HG03469 (cell line): ENCODE measurements at regions not wholly inside any gene's neighbourhood (a gene's known extent, or its start where the extent isn't known, plus 50 kb on each side); places are given as distances from the start of the nearest gene placed in this dataset.

Source experiments
- ATAC-seq: cut with Tn5 transposase; IDR thresholded peaks from one replicate; pipeline ENCODE4 v1.9.1; 2021; ENCODE audit warnings: mild to moderate bottlenecking, moderate library complexity, moderate number of reproducible peaks; ENCODE audit not compliant: unreplicated experiment

DNA sequence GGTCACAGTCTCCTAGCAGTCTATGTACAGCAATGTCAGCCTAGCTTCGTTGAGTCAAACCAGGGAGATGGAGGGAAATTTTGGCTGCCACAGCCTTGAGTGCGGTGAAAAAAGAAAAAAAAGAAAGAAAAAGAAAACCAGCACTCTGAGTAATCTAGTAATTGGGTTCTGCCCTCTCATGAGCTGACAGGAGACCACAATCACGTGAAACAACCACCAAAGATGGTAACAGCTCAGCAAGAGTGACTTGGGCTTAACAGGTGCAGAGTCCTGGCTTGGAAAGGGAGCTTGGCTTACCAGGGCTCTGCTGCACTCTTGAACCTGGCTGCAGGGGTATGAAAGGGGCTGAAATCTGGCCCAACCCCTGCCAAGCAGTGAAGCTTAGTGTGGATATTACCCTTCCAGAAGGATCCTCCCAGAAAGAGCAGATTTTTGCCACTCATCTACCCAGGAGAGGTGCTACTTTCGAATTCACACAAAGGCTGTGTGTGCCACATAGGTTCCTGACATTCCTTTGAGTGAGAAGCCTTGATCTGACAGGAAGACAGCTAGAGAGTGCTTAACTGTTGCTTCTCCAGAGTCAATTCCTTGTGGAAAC lies 350.3 kb downstream of the PTTG2 start:
- ATAC-seq, result peak; percentile 85

DNA sequence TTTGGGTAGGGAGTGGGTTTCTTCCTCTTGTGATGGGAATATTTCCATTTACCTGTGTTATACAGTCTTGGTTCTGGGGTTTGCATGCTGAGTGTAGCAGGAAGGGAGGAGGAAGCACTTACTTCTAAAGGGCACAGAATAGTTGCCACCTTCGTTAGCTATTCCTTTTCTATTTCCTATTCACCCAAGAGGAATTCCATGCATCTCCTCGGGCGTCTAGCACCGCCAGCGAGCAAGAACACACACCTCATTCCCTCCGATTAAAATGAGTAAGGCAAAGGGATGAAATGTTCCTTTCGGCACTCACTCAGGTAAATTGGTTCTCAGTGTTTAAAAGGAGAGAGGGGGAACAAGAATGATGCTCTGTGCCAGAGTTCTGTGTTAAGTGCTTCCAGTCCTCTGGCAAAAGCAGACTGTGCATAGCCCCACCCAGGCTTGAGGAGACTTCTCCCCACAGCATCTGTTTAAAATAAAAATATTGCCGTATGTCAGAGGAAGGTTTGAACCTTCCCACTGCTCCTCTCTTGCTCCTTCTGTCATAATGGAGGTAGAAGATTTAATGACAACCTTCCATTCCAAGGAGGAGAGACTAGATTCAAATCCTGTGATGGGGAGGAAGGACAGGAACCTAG lies 351.4 kb downstream of the PTTG2 start:
- ATAC-seq, result no peak

DNA sequence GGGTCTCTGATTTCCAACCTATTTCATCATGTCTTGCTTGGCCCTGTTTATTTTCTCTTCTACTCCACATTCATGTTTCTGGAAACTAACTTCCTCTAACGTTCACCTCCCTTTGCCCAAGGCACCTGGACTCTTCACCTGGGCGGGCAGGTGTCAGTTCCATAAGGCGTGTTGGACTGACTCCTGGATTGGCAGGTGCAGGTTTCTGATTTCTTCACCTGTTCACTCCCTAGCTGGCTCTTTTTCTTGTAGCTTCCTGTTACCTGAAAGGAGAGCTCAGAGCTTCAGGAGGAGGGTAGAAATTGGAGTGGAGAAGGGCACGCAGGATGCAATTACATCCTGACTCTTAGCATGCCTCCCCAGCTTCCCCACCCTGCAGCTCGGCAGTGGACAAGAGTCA lies 350.8 kb upstream of the KLF3 start:
- ATAC-seq, result no peak

DNA sequence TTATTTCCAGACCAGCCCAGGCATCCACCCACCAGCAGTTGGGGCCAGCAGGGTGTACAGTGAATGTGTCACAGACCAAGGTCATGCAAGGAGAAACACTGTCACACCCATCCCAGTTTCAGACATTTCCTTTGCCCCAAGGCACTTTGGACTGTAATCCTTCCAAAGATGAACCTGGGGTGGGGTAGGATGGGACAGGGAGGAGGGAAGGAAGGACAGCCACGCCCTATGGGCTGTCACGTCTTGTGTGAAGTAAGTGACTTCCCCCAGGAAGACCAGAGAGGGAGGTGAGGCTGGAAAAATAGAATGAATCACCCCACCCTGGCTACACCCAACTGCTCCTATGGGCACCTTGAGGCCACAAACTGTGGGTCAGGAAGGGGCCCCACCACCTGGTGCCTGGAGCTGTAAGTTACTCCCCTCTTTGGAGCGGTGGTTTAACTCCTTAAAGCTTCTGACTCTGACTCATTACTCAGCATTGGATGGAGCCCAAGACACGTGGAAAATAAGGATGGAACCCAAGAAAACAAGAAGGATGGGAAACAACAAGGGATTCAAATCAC lies 349.9 kb upstream of the KLF3 start:
- no peak for ATAC-seq

DNA sequence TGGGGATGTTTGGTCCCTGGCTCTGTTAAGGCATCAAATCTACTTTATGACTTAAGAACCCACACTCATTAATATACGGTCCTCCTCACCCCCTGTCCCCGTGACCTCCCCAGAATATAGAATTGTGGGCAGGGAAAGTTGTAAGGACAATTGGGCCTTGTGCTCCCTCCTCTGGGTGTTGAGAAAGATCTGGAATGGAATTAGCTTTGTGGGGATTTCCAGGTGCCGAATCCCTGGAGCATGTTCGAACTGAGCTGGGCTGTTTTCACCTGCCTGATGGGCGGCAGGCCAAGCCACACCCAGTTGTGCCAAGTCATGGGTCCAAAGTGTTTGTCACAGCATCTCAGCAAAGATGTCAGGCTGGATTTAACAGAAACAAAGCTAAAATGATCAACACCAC lies 349.3 kb upstream of the KLF3 start:
- no peak for ATAC-seq

DNA sequence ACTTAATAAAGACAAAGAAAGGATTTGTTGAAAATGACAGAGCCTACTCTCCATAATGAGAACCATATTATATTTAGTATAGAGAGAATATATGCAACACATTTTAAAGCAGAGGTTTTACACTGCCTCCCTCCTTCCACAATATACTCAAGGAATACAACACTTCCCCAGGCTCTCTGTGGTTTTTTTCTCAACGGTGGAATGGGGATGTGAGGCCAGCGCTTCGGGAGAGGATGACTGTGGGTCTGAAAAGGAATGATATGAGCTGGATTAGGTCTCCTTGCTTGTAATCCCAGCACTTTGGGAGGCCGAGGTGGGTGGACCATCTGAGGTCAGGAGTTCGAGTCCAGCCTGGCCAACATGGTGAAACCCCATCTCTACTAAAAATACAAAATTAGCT lies 348.7 kb upstream of the KLF3 start:
- no peak for ATAC-seq

DNA sequence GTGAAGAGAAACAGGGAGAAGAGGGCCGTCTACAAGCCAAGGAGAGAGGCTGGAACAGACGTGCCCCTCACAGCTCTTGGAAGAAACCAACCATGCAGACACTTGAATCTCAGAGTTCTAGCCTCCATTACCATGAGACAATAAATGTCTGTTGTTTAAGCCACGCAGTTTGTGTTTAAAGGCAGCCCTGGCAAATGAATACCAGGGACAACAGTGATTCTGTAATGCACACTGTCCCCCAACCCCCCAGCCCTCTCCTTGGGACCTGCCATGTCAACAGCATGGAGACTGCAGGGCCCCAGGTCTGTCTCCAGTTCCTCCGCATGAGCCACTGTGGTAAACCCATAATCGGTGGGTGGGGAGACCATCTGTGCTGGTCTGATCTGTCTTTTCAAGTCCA lies 348.0 kb upstream of the KLF3 start:
- no peak for ATAC-seq

DNA sequence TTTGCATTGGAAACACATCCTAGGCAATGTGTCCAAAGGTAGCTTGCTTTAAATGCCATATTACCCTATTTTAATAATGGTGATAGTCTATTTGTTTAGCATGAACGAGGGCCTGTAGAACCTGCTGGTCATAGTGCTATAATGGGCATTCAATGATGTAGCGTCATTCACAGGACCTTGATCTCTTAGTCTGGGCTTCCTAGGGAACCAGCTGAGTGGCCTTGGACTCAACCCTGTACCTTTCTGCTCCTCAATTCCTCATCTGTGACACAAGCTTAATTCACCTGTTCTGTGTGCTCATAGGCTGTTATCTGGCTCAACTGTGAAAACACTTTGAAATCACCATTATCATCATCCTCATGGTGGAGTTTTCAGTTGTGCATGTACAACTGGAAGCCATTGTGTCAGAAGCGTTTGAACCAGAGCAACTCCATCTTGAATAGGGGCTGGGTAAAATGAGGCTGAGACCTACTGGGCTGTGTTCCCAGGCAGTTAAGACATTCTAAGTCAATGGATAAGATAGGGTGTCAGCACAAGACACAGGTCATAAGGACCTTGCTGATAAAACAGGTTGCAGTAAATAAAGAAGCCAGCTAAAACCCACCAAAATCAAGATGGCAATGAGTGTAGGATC lies 346.8 kb upstream of the KLF3 start:
- no peak for ATAC-seq

DNA sequence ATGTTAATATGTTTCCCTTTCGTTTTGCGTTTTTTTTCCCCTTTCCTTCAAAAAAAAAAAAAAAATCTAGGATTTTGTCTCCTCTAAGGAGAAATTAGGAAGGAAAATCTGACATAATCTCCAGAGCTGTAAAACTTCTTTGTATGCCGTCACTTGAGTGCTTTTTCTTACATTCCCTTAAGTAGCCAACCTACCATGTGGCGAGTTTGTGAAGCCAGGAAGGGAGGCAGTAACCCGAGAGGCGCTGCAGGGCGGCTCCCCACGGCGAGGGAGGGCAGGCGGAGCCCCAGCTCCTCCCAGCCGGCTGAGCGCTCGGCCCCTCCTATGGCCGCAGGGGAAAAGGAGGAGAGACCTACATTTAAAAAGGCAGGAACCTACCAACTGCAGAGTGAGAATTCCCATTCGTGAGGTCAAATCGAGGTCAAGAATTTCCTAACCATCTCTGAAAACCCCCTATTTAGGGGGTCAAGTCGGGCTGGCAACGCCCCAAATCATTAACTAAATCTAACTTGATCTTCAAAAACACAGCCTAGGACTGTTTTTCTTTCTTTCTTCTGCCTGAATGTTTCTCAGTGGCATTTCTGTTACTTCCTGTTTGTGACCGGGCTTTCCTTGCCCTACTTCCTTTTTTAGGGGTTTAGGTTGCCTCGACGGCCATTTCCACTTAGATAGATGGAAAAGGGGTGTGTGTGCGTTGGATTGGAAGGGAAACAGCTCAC lies 345.1 kb upstream of the KLF3 start:
- ATAC-seq, result peak; percentile 63

DNA sequence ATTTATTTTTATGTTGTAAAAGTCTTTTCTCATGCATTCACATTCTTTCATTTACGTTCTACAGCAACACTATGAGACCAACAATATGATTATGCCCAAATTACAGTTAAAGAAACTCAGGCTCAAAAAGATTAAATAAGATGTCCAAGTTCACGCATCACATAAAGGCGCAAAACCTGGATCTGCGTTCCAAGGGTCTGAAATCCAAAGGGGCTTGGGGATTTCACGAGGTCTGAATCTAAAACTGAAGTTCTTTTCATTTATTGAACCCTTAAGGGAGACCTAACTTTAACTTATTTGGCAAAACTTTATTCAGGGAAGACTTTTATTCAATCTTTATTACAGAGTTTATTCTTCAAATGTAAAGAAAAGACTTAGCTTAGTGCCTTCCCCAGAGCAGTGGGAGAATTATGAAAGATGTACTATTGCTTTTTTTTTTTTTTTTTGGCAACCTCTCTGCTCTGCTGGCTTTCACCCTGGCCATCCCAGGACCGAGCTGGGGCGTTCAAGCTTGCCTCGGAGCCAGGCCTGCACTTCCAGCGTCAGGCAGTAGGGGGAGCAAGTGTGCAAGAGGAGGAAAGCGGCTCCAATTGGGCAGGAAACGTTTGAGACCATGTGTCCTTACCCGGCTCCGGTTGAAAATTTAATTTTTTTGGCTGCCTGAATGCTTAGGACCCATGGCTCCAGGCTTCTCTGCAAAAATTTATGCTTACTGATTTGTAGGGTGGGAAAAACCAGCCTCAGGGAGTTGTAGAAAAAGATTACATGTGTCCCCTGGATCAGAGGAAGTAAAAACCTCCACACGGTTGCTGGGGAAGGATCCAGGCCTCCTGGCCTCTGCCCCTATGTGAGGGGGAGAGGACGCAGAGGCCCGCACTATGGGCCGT lies 344.3 kb upstream of the KLF3 start:
- ATAC-seq, result no peak

DNA sequence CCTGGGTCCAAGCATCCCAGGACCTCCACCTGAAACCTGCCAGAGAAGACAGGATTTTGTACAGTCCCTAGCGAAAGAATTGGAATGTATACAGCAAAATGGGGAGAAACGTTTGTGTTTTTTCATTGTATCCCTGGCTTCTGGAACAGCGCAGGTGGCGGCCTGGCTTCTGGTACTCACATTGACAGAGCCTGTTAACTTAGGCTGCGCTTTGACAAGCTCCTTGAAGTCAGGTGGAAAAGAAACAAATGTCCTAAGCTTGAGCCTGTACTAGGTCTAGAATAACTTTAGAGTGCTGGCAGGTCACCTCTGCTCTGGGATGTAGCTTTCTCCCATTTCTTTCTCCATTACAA lies 343.7 kb upstream of the KLF3 start:
- ATAC-seq, result no peak

DNA sequence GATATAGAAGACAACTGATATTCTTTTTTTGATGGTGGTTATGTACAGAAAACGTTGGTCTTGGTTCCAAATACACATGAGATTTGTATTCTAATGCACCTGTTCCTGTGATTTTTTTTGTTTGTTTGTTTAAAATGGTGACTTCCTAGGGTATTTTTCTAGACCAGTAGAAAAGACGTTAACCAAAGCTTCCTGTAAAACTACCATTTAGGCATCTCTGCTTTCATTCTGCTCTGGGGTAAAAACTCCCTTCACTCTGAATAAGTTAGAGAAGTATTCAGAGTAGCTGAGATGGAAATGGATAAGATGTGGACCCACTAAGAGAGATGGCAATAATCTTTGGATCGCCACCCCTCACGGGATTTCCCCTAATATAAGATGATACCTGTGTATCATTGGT lies 343.2 kb upstream of the KLF3 start:
- no peak for ATAC-seq

DNA sequence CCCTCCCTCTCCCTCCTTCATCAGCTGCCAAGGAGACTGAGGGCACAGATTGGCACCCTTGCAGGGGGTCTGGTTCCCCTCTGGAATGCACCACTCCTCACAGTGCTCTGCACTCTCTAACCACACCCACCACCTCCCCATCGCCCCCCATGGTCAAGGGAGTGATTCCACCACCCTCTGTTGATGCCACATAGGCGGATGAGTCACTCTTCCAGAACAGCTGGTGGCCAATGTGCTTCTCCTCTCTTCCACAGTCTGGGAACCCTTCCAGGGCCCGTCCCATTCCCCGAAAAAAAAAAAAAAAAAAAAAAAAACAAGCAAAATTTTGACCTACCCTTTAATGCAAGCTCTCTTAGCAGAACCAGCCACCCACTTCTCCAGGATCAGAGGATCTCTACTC lies 341.3 kb upstream of the KLF3 start:
- no peak for ATAC-seq

DNA sequence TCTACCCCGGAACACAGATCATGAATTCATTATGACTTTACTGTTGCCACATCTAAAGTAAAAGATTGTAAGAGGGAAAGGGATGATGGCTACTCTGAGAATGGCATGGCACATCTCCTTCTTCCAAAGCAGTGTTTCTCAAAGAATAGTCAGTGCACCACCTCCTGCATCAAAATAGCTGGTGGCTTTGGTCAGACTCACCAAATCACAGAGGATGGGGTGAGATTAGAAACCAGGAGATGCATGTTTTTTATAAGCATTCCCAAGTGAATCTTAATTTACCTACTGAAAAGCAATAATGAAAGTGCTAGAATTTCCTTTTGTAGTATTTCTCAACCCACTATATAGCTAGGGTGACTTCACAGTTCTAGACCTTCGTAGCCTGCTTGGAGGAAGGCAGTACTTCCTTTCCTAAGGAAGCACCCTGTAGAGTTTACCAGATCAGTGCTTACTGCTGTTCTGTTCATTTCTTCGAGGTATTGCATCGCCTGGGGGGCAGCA lies 340.8 kb upstream of the KLF3 start:
- ATAC-seq, result no peak

DNA sequence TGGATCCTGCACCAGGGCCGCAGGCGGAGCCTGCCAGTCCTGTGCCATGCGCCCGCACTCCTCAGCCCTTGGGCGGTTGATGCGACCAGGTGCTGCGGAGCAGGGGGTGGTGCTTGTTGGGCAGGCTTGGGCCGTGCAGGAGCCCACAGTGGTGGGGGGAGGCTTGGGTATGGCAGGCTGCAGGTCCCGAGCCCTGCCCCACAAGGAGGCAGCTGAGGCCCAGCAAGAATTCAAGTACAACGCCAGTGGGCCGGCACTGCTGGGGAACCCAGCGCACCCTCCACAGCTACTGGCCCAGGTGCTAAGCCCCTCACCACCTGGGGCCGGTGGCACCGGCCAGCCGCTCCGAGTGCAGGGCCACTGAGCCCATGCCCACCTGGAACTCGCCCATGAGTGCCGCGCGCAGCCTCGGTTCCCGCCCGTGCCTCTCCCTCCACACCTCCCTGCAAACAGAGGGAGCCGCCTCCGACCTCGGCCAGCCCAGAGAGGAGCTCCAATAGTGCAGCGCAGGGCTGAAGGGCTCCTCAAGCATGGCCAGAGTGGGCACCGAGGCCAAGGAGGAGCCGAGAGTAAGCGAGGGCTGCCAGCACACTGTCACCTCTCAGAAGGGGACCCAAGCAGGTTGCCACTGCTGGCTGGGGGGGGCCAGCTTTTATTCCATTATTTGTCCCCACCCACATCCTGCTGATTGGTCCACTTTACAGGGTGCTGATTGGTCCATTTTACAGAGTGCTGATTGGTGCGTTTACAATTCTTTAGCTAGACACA lies 339.0 kb upstream of the KLF3 start:
- ATAC-seq, result no peak

DNA sequence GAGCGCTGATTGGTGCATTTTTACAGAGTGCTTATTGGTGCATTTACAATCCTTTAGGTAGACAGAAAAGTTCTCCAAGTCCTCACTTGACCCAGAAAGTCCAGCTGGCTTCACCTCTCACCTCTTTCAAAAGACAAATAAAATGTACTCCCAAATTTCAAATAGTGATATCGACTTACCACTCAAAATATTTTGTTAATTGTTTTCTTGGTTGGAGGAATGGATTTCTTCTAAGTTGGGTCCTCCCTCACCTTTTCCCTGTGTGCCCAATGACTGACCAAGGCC lies 338.4 kb upstream of the KLF3 start:
- no peak for ATAC-seq

DNA sequence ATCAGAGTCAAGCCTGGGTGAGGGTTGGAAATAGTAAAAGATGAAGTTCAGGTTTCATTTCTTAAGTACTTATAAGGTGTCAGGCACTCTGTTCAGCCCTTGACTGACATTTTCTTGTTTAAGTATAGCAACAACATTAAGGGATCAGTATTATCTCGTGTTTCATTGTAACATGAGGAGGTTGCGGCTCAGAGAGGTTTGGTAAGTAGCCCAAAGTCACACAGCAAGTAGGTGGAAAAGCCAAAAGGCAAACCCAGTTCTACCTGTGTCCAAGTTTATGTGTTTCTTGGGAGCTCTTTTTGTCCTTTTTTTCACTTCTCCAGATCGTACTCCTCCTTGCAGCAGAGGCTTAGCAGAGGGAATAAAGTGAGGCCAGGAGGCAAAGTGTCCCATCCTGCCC lies 337.5 kb upstream of the KLF3 start:
- ATAC-seq, result no peak

DNA sequence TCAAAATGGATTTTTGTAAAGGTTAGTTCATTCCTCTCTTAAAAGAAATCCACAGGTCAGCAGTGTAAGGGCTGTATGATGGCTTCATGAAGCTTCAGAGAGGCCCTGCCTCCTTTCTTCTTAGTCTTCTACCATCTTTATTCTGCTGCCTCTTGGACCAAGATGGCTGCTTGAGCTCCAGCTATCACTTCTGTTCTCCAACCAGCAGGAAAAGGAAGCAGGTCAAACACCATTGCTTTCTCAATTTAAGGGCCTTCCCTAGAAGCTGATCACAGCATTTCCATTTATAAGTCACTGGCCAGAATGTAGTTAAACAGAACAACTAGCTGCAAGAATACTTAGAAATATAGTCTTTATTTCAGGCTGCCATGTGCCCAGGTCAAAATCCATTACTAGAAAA lies 336.8 kb upstream of the KLF3 start:
- ATAC-seq, result no peak

DNA sequence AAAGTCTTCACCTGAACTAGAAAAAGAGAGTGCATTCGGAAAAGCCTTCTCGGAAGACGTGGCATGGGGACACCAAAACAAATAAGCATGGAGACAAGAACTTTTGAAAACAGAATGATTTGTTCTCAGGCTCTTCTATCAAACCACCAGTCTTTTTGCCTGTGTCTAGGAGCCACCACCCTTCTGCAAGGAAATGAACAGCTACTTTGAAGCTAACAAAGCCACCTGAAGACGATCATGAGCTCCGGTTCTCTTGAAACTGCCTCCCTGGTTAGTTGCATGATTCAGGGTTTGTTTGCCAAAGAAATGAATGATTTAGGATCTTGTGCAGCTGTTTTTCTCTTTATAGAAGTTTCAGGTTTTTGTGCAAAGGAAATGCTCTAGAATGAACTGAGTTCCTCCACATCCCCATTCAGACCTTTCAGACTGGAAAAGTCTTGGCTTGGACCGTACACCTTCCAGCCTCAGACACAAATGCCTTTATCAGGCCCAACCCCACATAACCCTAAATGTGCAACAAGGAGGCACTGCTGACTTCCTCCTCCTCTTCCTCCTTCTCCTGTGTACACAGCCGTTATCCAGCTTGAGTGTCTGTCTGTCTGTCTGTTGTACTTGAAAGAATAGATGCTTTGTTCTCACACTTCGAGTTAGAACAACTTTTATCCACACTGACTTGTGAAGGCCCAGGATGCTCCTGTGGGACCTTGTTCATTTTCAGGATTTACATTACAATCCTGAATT lies 334.8 kb upstream of the KLF3 start:
- no peak for ATAC-seq
